Urinary bladder (tissue), 3 donors: ENCODE measurements at regions not wholly inside any gene's neighbourhood (a gene's known extent, or its start where the extent isn't known, plus 50 kb on each side); places are given as distances from the start of the nearest gene placed in this dataset.
"Not testable (repeated sequence)": the region's sequence is repeated elsewhere in the genome, so short reads cannot be mapped to it uniquely, and the experiment has no call there.

ENCODE experiments used
- DNase-seq: peaks from one replicate; pipeline ENCODE4 v3.0.0-alpha.2; 2015; ENCODE audit errors: extremely low spot score
- H3K27ac ChIP-seq: one replicate; pipeline ENCODE4 v1.5.1; 2013; ENCODE audit warnings: low read depth, mild to moderate bottlenecking, moderate library complexity
- H3K36me3 ChIP-seq: one replicate; pipeline ENCODE4 v1.6.1; 2013; ENCODE audit warnings: mild to moderate bottlenecking, moderate library complexity; ENCODE audit not compliant: insufficient read depth
- H3K4me1 ChIP-seq: one replicate; pipeline ENCODE4 v1.6.1; 2013; ENCODE audit warnings: mild to moderate bottlenecking, moderate library complexity; ENCODE audit not compliant: insufficient read depth
- H3K4me3 ChIP-seq: one replicate; pipeline ENCODE4 v1.5.1; 2013; ENCODE audit warnings: low read depth, low read length
- WGBS: extraction: QIAGEN DNeasy Blood & Tissue Kit; methylation state at CpG from one replicate; pipeline ENCODE4 v1.1.7; 2013; 5-methylcytosine and 5-hydroxymethylcytosine counted together
- donor health status: healthy with polysubstance abuse.
- donor health status: healthy.

- H3K36me3 ChIP-seq = no peaks in the 10 kb centered on the region
- WGBS = 89% methylated on average over 2 of the region's 2 CpGs
These were observed 158.0 kb upstream of the P2RY1 start for GRCh38 chr3:152676810-152677379.

GRCh38 chr3:152677491-152677890 lies 157.4 kb upstream of the P2RY1 start:
- DNase-seq = no peak
- 79% methylated on average over 2 of the region's 2 CpGs for WGBS
- no peaks in the 10 kb centered on the region for H3K36me3 ChIP-seq
- no peak overlapping the region for H3K4me3 ChIP-seq
- H3K4me1 ChIP-seq = no peaks in the 10 kb centered on the region
- H3K27ac ChIP-seq = no peak overlapping the region

More at GRCh38 chr3:152676810-152677379, 158.0 kb upstream of the P2RY1 start:
- Histone ChIP-seq H3K4me3 (no peak overlapping the region), H3K4me1 (no peaks in the 10 kb centered on the region), H3K27ac (no peak overlapping the region)
- DNase-seq = no peak

GRCh38 chr3:152682477-152682876 lies 152.5 kb upstream of the P2RY1 start:
- Histone ChIP-seq H3K27ac (no peak overlapping the region), H3K4me1 (no peaks in the 10 kb centered on the region), H3K36me3 (no peaks in the 10 kb centered on the region), H3K4me3 (no peak overlapping the region)
- no peak for DNase-seq

GRCh38 chr3:152683521-152683999 lies 151.4 kb upstream of the P2RY1 start:
- H3K36me3 ChIP-seq = no peaks in the 10 kb centered on the region
- H3K4me1 ChIP-seq = no peaks in the 10 kb centered on the region
- WGBS = 97% methylated on average over 9 of the region's 9 CpGs
- no peak overlapping the region for H3K27ac ChIP-seq
- no peak overlapping the region for H3K4me3 ChIP-seq
- no peak for DNase-seq

- WGBS = 98% methylated on average over 1 of the region's 1 CpG
- H3K4me3 ChIP-seq = no peak overlapping the region
- no peaks in the 10 kb centered on the region for H3K36me3 ChIP-seq
- no peaks in the 10 kb centered on the region for H3K4me1 ChIP-seq
- DNase-seq = no peak
- no peak overlapping the region for H3K27ac ChIP-seq
These were observed 150.7 kb upstream of the P2RY1 start for GRCh38 chr3:152684279-152684678.

- H3K36me3 ChIP-seq = no peaks in the 10 kb centered on the region
- H3K4me3 ChIP-seq = no peak overlapping the region
- WGBS = 75% methylated on average over 5 of the region's 5 CpGs
- no peaks in the 10 kb centered on the region for H3K4me1 ChIP-seq
- H3K27ac ChIP-seq = no peak overlapping the region
- no peak for DNase-seq
These were observed 146.6 kb upstream of the P2RY1 start for GRCh38 chr3:152688313-152688712.

GRCh38 chr3:152692326-152692725 lies 142.6 kb upstream of the P2RY1 start:
- H3K4me3 ChIP-seq, DNase-seq, H3K36me3 ChIP-seq, H3K4me1 ChIP-seq, H3K27ac ChIP-seq: not testable (repeated sequence)
- 85% methylated on average over 2 of the region's 2 CpGs for WGBS

GRCh38 chr3:152693521-152694250 lies 141.2 kb upstream of the P2RY1 start:
- not testable (repeated sequence) for H3K4me1 ChIP-seq, H3K27ac ChIP-seq, H3K36me3 ChIP-seq, H3K4me3 ChIP-seq, DNase-seq
- WGBS = 98% methylated on average over 1 of the region's 1 CpG

GRCh38 chr3:152695840-152696239 lies 139.1 kb upstream of the P2RY1 start:
- Histone ChIP-seq H3K4me3 (no peak overlapping the region), H3K27ac (no peak overlapping the region), H3K36me3 (no peaks in the 10 kb centered on the region), H3K4me1 (no peaks in the 10 kb centered on the region)
- DNase-seq = no peak
- WGBS = 48% methylated on average over 1 of the region's 1 CpG

- H3K27ac ChIP-seq = no peak overlapping the region
- H3K4me3 ChIP-seq = no peak overlapping the region
- H3K36me3 ChIP-seq = no peaks in the 10 kb centered on the region
- no peak for DNase-seq
- H3K4me1 ChIP-seq = no peaks in the 10 kb centered on the region
These were observed 138.0 kb upstream of the P2RY1 start for GRCh38 chr3:152696962-152697361.

- 63% methylated on average over 3 of the region's 3 CpGs for WGBS
- DNase-seq = no peak
- H3K36me3 ChIP-seq = no peaks in the 10 kb centered on the region
- no peaks in the 10 kb centered on the region for H3K4me1 ChIP-seq
- no peak overlapping the region for H3K27ac ChIP-seq
- H3K4me3 ChIP-seq = no peak overlapping the region
These were observed 131.6 kb upstream of the P2RY1 start for GRCh38 chr3:152703245-152703890.

GRCh38 chr3:152706991-152707713 lies 127.8 kb upstream of the P2RY1 start:
- no peak for DNase-seq
- 76% methylated on average over 4 of the region's 4 CpGs for WGBS
- Histone ChIP-seq H3K4me1 (no peaks in the 10 kb centered on the region), H3K4me3 (no peak overlapping the region), H3K27ac (no peak overlapping the region), H3K36me3 (no peaks in the 10 kb centered on the region)

- no peaks in the 10 kb centered on the region for H3K4me1 ChIP-seq
- WGBS = 91% methylated on average over 3 of the region's 3 CpGs
- no peak overlapping the region for H3K27ac ChIP-seq
- no peak for DNase-seq
- H3K4me3 ChIP-seq = no peak overlapping the region
- no peaks in the 10 kb centered on the region for H3K36me3 ChIP-seq
These were observed 125.3 kb upstream of the P2RY1 start for GRCh38 chr3:152709659-152710058.

- H3K27ac ChIP-seq = no peak overlapping the region
- H3K36me3 ChIP-seq = no peaks in the 10 kb centered on the region
- no peaks in the 10 kb centered on the region for H3K4me1 ChIP-seq
- 93% methylated on average over 3 of the region's 3 CpGs for WGBS
- H3K4me3 ChIP-seq = no peak overlapping the region
- DNase-seq = no peak
These were observed 124.4 kb upstream of the P2RY1 start for GRCh38 chr3:152710549-152710948.
